ENCODE measurements at regions not wholly inside any gene's neighbourhood (a gene's known extent, or its start where the extent isn't known, plus 50 kb on each side); places are given as distances from the start of the nearest gene placed in this dataset.

DNA sequence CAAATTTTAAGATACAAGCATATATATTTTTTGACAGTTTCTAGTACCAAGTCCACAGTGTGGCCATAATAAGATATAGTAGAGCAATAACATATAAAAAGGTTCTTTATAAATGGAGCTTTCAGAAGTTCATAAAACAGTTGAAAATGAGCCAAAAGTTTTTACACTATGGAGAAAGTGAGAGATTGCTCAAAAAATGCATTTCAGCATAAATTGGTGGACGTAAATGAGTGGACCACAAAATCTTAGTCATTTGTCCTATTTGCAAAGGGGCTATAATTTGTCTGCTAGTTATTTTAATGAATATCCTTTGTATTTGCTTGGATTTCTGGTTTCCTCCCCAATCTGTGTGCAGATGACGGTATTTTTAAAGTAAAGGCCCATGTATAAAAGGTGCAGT, 159.4 kb upstream of the DAP start:
- Histone ChIP-seq H3K79me1 (ENCODE audit: insufficient read depth, low read depth, low read length, poor library complexity, severe bottlenecking) (no peaks in the 10 kb centered on the region), H2BK15ac (ENCODE audit: low read depth, low read length) (no peak overlapping the region), H2AK5ac (ENCODE audit: insufficient read length, low read length) (no peak overlapping the region), H4K5ac (ENCODE audit: insufficient read length, low read depth, low read length) (no peak overlapping the region), H3K4me1 (ENCODE audit: insufficient read depth, low read length) (no peaks in the 10 kb centered on the region), H2AFZ (ENCODE audit: low read length) (no peak overlapping the region), H4K91ac (ENCODE audit: insufficient read length, low read depth, low read length) (no peak overlapping the region), H3K79me2 (ENCODE audit: insufficient read depth, low read length) (no peaks in the 10 kb centered on the region), H4K20me1 (ENCODE audit: control insufficient read depth, insufficient read depth, insufficient read length) (no peaks in the 10 kb centered on the region), H3K9me3 (ENCODE audit: control insufficient read depth, low read depth, low read length) (no peaks in the 10 kb centered on the region), H2BK5ac (ENCODE audit: insufficient read length, low read length) (no peak overlapping the region), H3K18ac (ENCODE audit: insufficient read length, low read depth, low read length) (no peak overlapping the region), H3K27ac (ENCODE audit: insufficient read length, low read depth, low read length) (no peak overlapping the region), H3K23me2 (ENCODE audit: insufficient read length, low read depth, low read length, poor library complexity, severe bottlenecking) (no peaks in the 10 kb centered on the region), H2BK20ac (ENCODE audit: low read depth, low read length, poor library complexity, severe bottlenecking) (no peak overlapping the region), H2BK120ac (ENCODE audit: low read depth, low read length, poor library complexity, severe bottlenecking) (no peak overlapping the region), H3K4ac (ENCODE audit: low read depth, low read length) (no peak overlapping the region), H3K4me2 (ENCODE audit: insufficient read depth, insufficient read length, low read length) (no peak overlapping the region), H3T11ph (ENCODE audit: low read length) (no peak overlapping the region), H3K27me3 (ENCODE audit: insufficient read depth, low read length) (no peaks in the 10 kb centered on the region), H3K9ac (ENCODE audit: extremely low read depth, insufficient read length, low read length) (no peak overlapping the region), H3K14ac (ENCODE audit: insufficient read depth, low read length) (no peak overlapping the region), H3K23ac (ENCODE audit: insufficient read length, low read depth, low read length) (no peak overlapping the region), H2BK12ac (ENCODE audit: insufficient read length, low read depth, low read length) (no peak overlapping the region), H3K56ac (ENCODE audit: insufficient read length, low read depth, low read length) (no peak overlapping the region), H4K8ac (replicated peaks; ENCODE audit: insufficient read length, low read depth, low read length) (no peak overlapping the region)
- DNase-seq: no peak
- Mint-ChIP-seq H3K4me1 (0 out of 4 replicates have a peak, but pooled peaks cover 0 to 2% of the 10 kb centered on the region in 2 experiments), H3K36me3 (ENCODE audit: insufficient read depth in 1 of 3, low read depth in 3 of 3) (peaks cover 0 to 2% (median 0%) of the 10 kb centered on the region in 3 experiments; a peak in 1 of 7 replicates), H3K27ac (no peak overlapping the region), H3K4me3 (no peak overlapping the region), H3K27me3 (ENCODE audit: low read depth) (no peaks in the 10 kb centered on the region), H3K9me3 (no peaks in the 10 kb centered on the region; a peak in 1 of 5 replicates)
- WGBS (ENCODE audit: extremely low coverage, insufficient read length, low lambda C conversion rate): no CpG with 5 or more reads among the region's 2 CpGs
- TF ChIP-seq, protein P1, sequence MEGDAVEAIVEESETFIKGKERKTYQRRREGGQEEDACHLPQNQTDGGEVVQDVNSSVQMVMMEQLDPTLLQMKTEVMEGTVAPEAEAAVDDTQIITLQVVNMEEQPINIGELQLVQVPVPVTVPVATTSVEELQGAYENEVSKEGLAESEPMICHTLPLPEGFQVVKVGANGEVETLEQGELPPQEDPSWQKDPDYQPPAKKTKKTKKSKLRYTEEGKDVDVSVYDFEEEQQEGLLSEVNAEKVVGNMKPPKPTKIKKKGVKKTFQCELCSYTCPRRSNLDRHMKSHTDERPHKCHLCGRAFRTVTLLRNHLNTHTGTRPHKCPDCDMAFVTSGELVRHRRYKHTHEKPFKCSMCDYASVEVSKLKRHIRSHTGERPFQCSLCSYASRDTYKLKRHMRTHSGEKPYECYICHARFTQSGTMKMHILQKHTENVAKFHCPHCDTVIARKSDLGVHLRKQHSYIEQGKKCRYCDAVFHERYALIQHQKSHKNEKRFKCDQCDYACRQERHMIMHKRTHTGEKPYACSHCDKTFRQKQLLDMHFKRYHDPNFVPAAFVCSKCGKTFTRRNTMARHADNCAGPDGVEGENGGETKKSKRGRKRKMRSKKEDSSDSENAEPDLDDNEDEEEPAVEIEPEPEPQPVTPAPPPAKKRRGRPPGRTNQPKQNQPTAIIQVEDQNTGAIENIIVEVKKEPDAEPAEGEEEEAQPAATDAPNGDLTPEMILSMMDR (conservative IDR thresholded peaks at IDR 0.05): no peak
